Amniotic epithelial cell (primary cell): ENCODE measurements at regions not wholly inside any gene's neighbourhood (a gene's known extent, or its start where the extent isn't known, plus 50 kb on each side); places are given as distances from the start of the nearest gene placed in this dataset.
"Not testable (repeated sequence)": the region's sequence is repeated elsewhere in the genome, so short reads cannot be mapped to it uniquely, and the experiment has no call there.

Source experiments
- DNase-seq: peaks from one replicate; pipeline ENCODE4 v3.0.0-alpha.2; 2010; ENCODE audit warnings: low read depth

DNA sequence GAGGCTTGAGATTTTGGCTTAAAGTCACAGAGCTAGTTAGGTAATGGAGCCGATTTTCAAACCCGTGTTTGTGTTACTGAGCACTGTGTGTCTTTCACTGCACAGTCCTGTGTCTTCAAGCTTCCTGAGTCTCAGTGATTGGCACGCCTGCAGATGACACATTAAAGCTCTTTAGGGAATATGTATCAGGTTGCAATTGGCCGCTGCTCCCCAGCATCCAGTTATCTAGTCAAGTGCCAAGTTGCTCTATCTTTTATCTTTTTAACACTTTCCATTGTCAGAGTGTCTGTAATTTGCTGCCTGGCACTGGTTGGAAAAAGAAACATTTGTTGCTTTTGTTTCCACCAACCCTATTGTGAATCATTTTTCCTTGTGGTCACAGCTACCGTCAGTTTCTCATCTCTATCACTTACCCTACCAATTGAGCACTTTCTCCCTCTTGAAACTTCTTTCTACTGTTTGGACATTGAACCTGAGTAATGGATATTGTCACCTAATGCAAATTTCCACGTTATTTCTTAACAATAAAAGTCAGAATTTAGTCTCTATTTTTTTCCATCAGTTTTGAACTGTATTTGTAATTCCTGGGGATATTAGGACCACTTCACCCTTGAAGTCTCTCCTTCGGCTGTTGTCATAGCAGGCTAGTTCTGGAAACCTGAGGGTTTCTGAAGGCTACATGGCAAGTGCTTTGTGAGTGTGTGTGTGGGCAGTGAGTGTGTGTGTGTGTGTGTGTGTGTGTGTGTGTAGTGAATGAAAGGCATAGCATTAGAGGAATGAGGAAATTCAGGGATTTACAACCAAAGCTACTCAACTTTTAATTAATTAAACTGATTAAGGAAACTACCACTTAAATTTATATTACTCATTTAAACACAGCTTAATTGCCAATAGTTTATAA, 274.3 kb downstream of the ISL1 start:
- no peak for DNase-seq

DNA sequence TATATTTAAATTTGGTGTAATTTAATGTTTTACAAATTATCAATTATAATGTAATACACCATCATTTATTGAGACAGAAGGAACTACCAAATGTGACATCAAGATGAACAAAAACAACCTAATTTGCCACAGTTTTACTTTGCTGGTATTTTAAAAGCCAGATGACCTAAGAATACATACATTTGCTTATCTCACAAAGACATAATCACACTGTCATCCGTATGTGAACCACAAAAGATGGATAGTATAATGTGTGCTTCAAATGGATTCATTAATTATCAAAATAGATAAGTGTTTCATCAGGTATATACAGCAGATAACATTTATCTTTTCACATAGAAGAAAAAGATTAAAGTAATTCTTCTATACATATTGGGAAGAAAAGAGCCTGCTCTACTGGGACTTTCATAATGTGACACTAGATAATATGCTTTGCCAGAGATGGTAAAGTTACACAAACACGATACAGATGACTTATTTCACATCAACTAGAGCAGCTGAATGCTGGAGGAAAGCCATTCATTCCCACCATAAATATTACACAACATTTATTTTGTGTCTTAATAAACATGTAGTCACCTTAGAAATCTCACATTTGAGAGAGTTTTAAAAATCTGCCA, 278.5 kb downstream of the ISL1 start:
- DNase-seq, result peak; percentile 11

DNA sequence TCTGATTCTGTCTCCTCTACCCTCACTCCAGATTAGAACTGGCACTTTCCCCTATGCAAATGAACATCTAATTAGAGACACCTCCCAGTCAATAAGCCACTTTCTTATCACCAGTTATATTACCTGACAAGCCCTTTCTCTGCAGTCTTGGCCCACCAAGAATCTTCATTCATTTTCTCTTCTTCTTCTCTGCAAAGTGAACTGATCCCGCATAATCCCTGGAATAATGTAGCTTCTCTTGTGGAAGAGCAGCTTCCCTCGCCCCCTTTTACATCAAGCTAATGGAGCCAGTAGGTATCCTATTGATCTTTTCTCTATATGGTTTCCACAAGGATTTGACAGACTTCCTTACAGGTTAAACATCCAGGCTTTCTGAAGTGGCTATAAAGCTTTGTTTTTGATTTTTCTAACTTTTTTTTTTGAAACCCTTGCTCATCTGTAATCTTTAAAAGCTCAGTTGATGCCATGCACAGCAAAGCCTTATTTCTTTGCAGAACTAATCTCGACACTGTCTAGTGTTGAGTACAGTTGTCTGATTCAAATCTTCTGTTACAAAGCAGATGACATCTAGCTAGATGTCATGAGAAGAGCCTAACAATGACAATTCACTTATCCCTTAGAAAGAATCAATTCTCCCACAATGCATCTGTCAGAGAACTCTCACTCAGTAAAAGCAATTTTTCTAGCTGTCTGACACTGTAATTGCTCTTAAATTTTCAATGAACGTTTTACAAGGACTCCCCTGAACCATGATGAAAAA, 281.4 kb downstream of the ISL1 start:
- no peak for DNase-seq

DNA sequence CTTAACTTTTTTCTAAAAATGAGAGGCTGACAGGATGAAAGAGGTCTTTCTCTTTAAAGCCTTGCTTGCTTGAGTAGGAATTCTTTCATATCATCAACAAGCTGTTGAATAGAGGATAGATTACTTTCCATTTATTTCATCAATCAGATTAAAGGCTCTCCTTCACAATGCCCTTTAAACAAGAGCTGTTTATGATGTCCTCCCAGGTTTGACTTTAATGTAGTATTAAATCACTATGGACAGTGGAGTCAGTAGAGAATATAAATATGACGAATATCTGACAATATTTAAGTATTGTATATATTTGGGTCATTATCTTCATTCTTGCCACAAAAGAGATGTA, 282.0 kb downstream of the ISL1 start:
- DNase-seq, result no peak

- no peak for DNase-seq
Observed at GRCh38 chr5:51669095-51669494, 285.8 kb downstream of the ISL1 start.

DNA sequence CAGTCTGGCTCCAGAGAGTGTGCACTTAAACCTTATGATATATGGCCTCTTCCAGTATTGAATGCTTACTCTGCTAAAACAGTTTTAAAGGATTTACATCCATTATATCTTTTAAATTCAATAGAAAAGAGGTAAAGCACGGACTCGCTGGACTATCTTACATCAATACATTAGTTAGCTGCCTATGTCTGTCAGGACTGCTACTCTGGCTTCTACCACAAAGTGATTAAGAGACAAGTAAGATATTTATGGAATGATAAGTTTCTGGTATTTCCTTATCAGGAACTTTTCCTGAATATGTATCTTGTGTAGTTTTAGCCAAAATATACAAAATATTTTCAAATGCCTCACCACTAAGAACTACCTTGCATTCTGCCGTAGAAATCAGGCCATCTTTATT, 295.1 kb downstream of the ISL1 start:
- DNase-seq, result peak; percentile 19

DNA sequence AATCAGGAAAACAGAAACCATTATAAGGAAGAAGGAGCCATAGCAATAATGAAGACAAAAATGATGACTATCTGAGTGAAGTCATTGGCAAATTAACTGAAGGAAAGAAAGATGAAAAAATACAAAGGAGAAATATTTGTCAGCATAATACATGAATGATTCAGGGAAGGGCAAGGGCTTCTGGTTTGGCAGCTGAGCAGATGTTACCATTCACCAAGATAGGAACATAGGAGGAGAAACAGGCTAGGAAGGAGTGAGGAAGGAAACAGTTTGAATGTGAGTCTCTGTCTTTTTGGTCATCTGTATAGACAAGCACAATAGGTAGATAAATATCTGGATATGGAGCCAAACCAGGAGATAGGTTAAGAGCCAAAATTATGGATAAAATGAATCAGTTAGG, 296.0 kb downstream of the ISL1 start:
- no peak for DNase-seq

DNA sequence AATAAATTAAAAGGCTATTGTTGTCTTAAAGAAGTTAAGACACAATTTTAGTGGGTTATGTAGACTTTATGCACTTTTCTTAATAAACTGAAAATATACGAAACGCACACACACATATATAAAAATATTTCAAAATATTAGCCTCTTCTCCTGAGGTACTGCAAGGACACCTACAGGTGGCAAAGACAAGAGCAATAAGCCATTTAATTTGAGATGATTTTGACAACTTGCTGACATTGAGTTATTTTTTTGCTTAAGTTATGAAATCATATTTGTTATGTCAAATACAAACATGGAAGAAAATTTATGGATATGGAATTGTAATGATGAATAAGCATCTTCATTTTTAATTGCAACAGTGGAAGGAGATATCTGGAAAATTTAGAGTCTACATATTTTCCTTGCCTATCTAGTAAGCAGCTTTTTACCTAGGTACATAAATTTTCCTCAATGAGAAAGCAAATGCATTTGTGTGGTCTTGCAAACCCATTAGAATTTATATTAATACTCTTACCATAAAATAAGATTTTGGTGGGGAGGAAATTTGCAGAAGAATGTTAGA, 301.6 kb downstream of the ISL1 start:
- DNase-seq, result peak; percentile 5

GRCh38 chr5:51685419-51685818, 302.2 kb downstream of the ISL1 start:
- no peak for DNase-seq

- DNase-seq, result no peak
Observed at GRCh38 chr5:51686622-51687021, 303.4 kb downstream of the ISL1 start.

GRCh38 chr5:51691538-51692079, 308.4 kb downstream of the ISL1 start:
- no peak for DNase-seq

DNA sequence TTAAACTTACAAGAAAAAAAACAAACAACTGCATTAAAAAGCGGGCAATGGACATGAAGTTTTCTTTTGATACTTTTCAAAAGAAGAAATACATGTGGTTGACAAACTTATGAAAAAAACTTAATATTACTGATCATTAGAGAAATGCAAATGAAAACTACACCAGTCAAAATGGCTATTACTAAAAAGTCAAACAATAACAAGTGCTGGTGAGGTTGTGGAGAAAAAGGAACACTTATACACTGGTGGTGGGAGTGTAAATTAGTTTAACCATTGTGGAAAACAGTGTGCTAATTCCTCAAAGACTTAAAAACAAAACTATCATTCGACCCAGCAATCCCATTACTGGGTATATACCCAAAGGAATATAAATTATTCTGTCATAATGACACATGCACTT, 311.6 kb downstream of the ISL1 start:
- DNase-seq, result no peak

DNA sequence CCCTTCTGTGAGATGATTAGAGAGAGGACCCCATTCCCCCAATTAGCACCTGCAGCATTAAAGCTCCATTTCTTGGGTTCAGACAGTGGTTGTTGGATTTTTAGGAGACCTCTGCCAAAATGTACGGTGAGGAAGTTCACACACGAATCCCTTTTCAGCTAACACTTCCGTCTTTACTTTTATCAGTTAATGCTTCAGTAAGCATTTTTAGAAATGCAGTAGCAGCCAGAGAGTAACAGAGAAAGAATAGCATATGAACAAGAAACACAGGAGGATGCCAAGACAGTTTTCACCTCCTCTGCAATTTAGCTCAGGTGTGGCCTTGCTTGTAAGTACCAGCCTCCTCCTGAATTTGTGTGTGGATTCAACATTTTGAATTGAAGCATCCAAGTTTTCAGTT, 312.9 kb downstream of the ISL1 start:
- no peak for DNase-seq

GRCh38 chr5:51702046-51702445, 318.8 kb downstream of the ISL1 start:
- not testable (repeated sequence) for DNase-seq

DNA sequence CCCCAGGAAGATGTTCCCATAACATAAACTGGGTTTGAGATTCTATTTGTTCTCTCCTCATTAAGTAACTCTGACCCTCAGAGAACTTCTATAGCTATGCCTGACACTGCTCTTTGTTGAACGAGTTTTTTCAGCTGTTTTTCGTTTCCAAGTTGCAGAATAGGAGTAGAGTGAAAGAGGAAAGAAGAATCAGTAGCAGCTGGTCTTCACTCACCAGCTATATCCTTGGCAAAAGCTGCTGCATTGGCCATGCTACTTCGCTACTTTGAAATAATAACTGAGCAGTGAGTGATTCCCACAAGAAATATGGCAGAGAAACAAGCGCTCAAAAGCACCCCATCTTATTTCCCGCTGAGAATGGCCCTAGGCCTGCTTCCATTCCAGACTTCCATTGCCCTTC, 329.0 kb downstream of the ISL1 start:
- DNase-seq, result no peak

DNA sequence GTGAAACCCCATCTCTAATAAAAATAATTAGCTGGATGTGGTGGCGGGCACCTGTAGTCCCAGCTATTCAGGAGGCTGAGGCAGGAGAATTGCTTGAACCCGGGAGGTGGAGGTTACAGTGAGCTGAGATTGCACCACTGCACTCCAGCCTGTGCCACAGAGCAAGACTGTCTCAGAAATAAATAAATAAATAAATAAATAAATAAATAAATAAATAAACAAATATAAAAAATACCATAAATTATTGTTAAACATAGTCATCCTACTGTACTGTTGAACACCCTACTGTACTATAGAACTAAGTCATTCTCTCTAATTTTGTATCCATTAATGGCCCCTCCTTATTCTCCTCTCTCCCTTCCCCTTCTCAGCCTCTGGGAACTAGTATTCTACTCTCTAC, 332.2 kb downstream of the ISL1 start:
- not testable (repeated sequence) for DNase-seq

- peak; percentile 1 for DNase-seq
Observed at GRCh38 chr5:51731421-51732029, 348.3 kb downstream of the ISL1 start.

- DNase-seq, result no peak
Observed at GRCh38 chr5:51732304-51732703, 349.1 kb downstream of the ISL1 start.

GRCh38 chr5:51734677-51735076, 351.4 kb downstream of the ISL1 start:
- no peak for DNase-seq

GRCh38 chr5:51746023-51746422, 362.8 kb downstream of the ISL1 start:
- DNase-seq, result no peak

DNA sequence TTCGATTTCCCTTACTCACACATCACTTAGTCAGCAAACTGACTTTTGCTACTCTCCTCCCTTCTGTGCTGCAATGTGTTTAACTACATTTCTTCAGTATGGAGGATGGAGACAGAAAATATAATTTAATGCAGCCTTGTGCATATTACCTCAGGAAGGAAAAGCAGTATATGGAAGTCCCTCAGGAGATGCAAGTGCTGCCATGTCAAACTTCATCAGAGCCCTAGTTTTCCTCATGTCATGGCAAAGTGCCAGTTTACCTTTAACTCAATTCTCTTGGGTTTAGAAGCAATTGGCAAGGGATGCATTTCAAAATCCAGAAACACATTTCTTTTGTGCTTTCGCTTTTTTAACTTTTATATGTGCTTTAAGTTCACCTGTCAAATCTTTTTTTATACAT, 365.4 kb downstream of the ISL1 start:
- no peak for DNase-seq
